ENCODE measurements at regions not wholly inside any gene's neighbourhood (a gene's known extent, or its start where the extent isn't known, plus 50 kb on each side); places are given as distances from the start of the nearest gene placed in this dataset.
A peak's percentile ranks its signal among the peaks of the same experiment; 100 is the strongest.

DNA sequence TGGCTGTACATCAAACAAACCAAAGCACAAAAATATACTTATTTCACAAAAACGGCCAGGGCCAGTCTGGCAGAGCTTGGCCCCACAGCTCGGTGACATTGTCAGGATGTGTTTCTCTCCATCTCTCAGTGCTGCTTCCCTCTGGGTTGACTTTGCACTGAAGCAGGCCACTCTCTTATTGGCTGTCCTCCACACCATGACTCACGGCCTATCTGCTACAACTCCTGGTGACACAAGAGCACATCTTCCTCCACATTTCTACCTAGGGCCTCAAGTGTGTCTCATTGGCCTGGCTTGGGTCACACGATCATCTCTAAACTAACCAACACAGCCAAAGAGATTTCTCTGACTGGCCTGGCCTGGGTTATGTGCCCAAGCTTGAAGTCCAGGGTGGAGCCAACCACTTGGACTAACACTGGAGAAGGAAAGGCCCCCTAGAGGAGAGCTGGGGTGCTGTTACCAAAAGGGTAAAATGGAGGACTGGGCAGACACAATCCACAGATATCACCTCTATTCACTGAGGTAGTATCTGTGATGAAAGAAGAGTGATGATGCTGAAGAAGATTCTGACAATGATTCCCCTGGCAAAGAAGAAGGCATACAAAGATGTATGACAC, 159.8 kb upstream of the TSHZ2 start:
- Histone ChIP-seq H3K36me3 (ENCODE audit: insufficient read depth, low read length) (no peaks in the 10 kb centered on the region), H3K9me3 (ENCODE audit: insufficient read depth, low read length, severe bottlenecking) (no peaks in the 10 kb centered on the region), H3K9ac (ENCODE audit: low read depth, low read length) (no peak overlapping the region), H3K4me3 (ENCODE audit: low read depth in 1 of 2, low read length in 2 of 2) (no peak overlapping the region), H2AFZ (ENCODE audit: low read depth, low read length) (no peak overlapping the region), H3K4me1 (ENCODE audit: insufficient read depth, low read length) (no peaks in the 10 kb centered on the region), H3K4me2 (ENCODE audit: insufficient read depth, low read length) (no peak overlapping the region), H4K20me1 (ENCODE audit: insufficient read depth, low read length) (no peaks in the 10 kb centered on the region), H3K27ac (ENCODE audit: low read length) (no peak overlapping the region), H3K27me3 (ENCODE audit: insufficient read depth, low read length, poor library complexity) (peaks cover 25% of the 10 kb centered on the region), H3K79me2 (ENCODE audit: insufficient read depth, low read length) (no peaks in the 10 kb centered on the region)
- ATAC-seq (ENCODE audit: insufficient read depth, low read depth): no peak
- no peak for DNase-seq
- no peak for TF ChIP-seq EZH2 (IDR thresholded peaks at IDR 0.05; ENCODE audit: borderline replicate concordance, low read depth, low read length, severe bottlenecking)
- TF ChIP-seq, protein P1, sequence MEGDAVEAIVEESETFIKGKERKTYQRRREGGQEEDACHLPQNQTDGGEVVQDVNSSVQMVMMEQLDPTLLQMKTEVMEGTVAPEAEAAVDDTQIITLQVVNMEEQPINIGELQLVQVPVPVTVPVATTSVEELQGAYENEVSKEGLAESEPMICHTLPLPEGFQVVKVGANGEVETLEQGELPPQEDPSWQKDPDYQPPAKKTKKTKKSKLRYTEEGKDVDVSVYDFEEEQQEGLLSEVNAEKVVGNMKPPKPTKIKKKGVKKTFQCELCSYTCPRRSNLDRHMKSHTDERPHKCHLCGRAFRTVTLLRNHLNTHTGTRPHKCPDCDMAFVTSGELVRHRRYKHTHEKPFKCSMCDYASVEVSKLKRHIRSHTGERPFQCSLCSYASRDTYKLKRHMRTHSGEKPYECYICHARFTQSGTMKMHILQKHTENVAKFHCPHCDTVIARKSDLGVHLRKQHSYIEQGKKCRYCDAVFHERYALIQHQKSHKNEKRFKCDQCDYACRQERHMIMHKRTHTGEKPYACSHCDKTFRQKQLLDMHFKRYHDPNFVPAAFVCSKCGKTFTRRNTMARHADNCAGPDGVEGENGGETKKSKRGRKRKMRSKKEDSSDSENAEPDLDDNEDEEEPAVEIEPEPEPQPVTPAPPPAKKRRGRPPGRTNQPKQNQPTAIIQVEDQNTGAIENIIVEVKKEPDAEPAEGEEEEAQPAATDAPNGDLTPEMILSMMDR (IDR thresholded peaks at IDR 0.05; ENCODE audit: borderline replicate concordance, extremely low read depth, low read length, poor library complexity, severe bottlenecking): peak; percentile 26

DNA sequence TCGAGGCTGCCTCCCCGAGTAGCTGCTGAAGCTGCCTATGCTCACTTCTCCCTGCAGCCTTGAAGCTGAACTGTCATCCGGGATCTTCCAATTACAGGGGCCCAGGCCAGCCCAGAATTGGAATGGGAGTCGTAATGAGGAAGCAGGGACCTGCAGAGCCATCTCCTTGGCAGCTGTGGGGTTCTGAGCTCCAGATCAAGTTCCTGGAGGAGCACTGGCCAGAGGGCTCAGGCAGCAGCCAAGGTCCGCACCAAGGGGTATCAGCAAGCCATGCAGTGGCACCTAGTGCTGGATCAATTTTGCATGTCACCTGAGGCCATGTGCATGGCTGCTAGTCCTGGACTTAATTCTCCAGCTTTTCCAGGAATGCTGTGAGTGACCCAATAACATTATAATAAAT, 163.2 kb upstream of the TSHZ2 start:
- Histone ChIP-seq H3K27ac (ENCODE audit: low read length) (no peak overlapping the region), H3K4me3 (ENCODE audit: low read depth in 1 of 2, low read length in 2 of 2) (no peak overlapping the region), H3K36me3 (ENCODE audit: insufficient read depth, low read length) (no peaks in the 10 kb centered on the region), H3K4me2 (ENCODE audit: insufficient read depth, low read length) (no peak overlapping the region), H2AFZ (ENCODE audit: low read depth, low read length) (no peak overlapping the region), H3K27me3 (ENCODE audit: insufficient read depth, low read length, poor library complexity) (peaks cover 20% of the 10 kb centered on the region), H3K9me3 (ENCODE audit: insufficient read depth, low read length, severe bottlenecking) (no peaks in the 10 kb centered on the region), H3K9ac (ENCODE audit: low read depth, low read length) (no peak overlapping the region), H3K79me2 (ENCODE audit: insufficient read depth, low read length) (no peaks in the 10 kb centered on the region), H4K20me1 (ENCODE audit: insufficient read depth, low read length) (no peaks in the 10 kb centered on the region), H3K4me1 (ENCODE audit: insufficient read depth, low read length) (no peaks in the 10 kb centered on the region)
- no peak for ATAC-seq (ENCODE audit: insufficient read depth, low read depth)
- TF ChIP-seq EZH2 (IDR thresholded peaks at IDR 0.05; ENCODE audit: borderline replicate concordance, low read depth, low read length, severe bottlenecking): no peak
- TF ChIP-seq, protein P1 (IDR thresholded peaks at IDR 0.05; ENCODE audit: borderline replicate concordance, extremely low read depth, low read length, poor library complexity, severe bottlenecking): no peak
- no peak for DNase-seq

DNA sequence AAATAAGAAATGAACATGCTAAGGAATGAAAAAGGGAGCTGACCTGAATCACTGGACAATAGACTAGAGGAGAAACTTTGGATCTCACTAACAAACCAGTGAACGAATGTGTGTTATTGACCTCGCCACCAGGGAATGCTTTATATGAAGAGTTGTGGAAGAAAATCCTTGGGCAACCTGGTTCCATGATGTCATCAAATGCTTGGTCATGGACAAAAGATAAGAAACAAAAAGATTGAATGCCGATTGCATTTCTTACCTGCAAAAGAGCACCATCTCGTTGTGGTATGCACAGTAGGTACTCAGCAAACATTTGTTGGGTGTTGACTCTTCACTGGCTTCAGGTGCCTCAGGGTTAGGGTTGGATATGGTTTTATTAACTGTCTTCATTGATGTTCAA, 165.2 kb upstream of the TSHZ2 start:
- Histone ChIP-seq H3K4me1 (ENCODE audit: insufficient read depth, low read length) (no peaks in the 10 kb centered on the region), H3K4me3 (ENCODE audit: low read depth in 1 of 2, low read length in 2 of 2) (no peak overlapping the region), H3K4me2 (ENCODE audit: insufficient read depth, low read length) (no peak overlapping the region), H2AFZ (ENCODE audit: low read depth, low read length) (no peak overlapping the region), H3K36me3 (ENCODE audit: insufficient read depth, low read length) (no peaks in the 10 kb centered on the region), H4K20me1 (ENCODE audit: insufficient read depth, low read length) (no peaks in the 10 kb centered on the region), H3K9ac (ENCODE audit: low read depth, low read length) (no peak overlapping the region), H3K27ac (ENCODE audit: low read length) (no peak overlapping the region), H3K9me3 (ENCODE audit: insufficient read depth, low read length, severe bottlenecking) (no peaks in the 10 kb centered on the region), H3K27me3 (ENCODE audit: insufficient read depth, low read length, poor library complexity) (peaks cover 20% of the 10 kb centered on the region), H3K79me2 (ENCODE audit: insufficient read depth, low read length) (no peaks in the 10 kb centered on the region)
- no peak for ATAC-seq (ENCODE audit: insufficient read depth, low read depth)
- no peak for DNase-seq
- TF ChIP-seq EZH2 (IDR thresholded peaks at IDR 0.05; ENCODE audit: borderline replicate concordance, low read depth, low read length, severe bottlenecking): no peak
- TF ChIP-seq, protein P1 (IDR thresholded peaks at IDR 0.05; ENCODE audit: borderline replicate concordance, extremely low read depth, low read length, poor library complexity, severe bottlenecking): no peak
